Body of pancreas (tissue), 4 donors: ENCODE measurements at regions not wholly inside any gene's neighbourhood (a gene's known extent, or its start where the extent isn't known, plus 50 kb on each side); places are given as distances from the start of the nearest gene placed in this dataset.

Experiments
- POLR2A ChIP-seq, 3 donors: fragments of 450-650 bp; IDR thresholded peaks; one replicate each; pipeline ENCODE4 v1.6.1; 2016; ENCODE audit warnings: antibody characterized with exemption in 3 of 3, mild to moderate bottlenecking in 2 of 3
- TF ChIP-seq, protein P1 (sequence below), 7 experiments: fragments of 450-650 bp in 4 of 7; fragments of 200-600 bp in 3 of 7; sonication (generic) in 3 of 7; IDR thresholded peaks; one replicate each; pipeline ENCODE4 v1.5.1; 2016 to 2019; ENCODE audit warnings: antibody characterized with exemption in 7 of 7

DNA sequence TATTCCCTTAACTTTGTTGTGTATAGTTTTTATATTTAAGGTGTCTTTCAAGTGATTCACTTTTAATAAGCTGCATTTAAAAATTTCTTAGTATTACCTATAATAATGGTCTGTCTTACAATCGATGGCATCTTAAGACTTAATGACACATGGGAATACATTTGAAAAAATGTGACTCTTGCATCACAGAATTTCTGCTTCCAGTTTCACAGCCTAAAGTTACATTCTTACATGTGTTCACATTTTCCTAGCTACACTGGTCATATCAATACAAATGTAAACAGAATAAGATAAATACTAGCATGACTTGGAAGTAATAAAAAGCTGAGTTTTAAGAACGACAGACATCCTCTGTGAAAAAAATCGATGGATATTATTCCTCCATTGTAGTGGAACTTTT is 1597.1 kb upstream of the MIR17HG start:
- TF ChIP-seq, protein P1, sequence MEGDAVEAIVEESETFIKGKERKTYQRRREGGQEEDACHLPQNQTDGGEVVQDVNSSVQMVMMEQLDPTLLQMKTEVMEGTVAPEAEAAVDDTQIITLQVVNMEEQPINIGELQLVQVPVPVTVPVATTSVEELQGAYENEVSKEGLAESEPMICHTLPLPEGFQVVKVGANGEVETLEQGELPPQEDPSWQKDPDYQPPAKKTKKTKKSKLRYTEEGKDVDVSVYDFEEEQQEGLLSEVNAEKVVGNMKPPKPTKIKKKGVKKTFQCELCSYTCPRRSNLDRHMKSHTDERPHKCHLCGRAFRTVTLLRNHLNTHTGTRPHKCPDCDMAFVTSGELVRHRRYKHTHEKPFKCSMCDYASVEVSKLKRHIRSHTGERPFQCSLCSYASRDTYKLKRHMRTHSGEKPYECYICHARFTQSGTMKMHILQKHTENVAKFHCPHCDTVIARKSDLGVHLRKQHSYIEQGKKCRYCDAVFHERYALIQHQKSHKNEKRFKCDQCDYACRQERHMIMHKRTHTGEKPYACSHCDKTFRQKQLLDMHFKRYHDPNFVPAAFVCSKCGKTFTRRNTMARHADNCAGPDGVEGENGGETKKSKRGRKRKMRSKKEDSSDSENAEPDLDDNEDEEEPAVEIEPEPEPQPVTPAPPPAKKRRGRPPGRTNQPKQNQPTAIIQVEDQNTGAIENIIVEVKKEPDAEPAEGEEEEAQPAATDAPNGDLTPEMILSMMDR (IDR thresholded peaks at IDR 0.05): no peak
- no peak for TF ChIP-seq POLR2A (IDR thresholded peaks at IDR 0.05)
